ENCODE measurements at regions not wholly inside any gene's neighbourhood (a gene's known extent, or its start where the extent isn't known, plus 50 kb on each side); places are given as distances from the start of the nearest gene placed in this dataset.

GRCh38 chr5:167629634-167630033 is 661.8 kb upstream of the WWC1 start:
- intact Hi-C loops (cut with micrococcal nuclease; ENCODE audit: unreplicated experiment) (no loop called here), in situ Hi-C loops (cut with MboI) (no loop called here)
- H3K79me2 ChIP-seq (ENCODE audit: control insufficient read depth, insufficient read depth, low read length): no peaks in the 10 kb centered on the region
- no peak overlapping the region for H2AFZ ChIP-seq (ENCODE audit: control insufficient read depth, low read depth, low read length)
- RAD21 ChIA-PET (ENCODE audit: unreplicated experiment): no interaction called here
- CTCF ChIA-PET: no interaction called here
- no peaks in the 10 kb centered on the region for H3K4me1 ChIP-seq (ENCODE audit: control insufficient read depth, insufficient read depth, low read length)
- H3K9ac ChIP-seq (ENCODE audit: control insufficient read depth, insufficient read depth, low read length): no peak overlapping the region
- DNase-seq (ENCODE audit: low read depth, low spot score) (no peak), FAIRE-seq (no peak), ATAC-seq (no peak)
- H3K9me3 ChIP-seq (replicated peaks; ENCODE audit: control insufficient read depth, insufficient read depth, low read length): no peaks in the 10 kb centered on the region
- H4K20me1 ChIP-seq (ENCODE audit: control insufficient read depth, insufficient read depth): no peaks in the 10 kb centered on the region
- SMC1A ChIA-PET (ENCODE audit: uncharacterized antibody, unreplicated experiment): no interaction called here
- BruUV-seq (replicated peaks): no TSS peak
- WGBS (ENCODE audit: insufficient coverage, insufficient replicate concordance, low lambda C conversion rate, missing lambda C conversion rate): 30% methylated on average over 3 of the region's 3 CpGs
- POLR2A ChIA-PET: no interaction called here
- no peak overlapping the region for H3K27ac ChIP-seq (ENCODE audit: control insufficient read depth, insufficient read depth)
- H3K4me2 ChIP-seq (ENCODE audit: control insufficient read depth, insufficient read depth): no peak overlapping the region
- H3K36me3 ChIP-seq (ENCODE audit: control insufficient read depth in 2 of 2, insufficient read depth in 2 of 2, low read length in 1 of 2): no peaks in the 10 kb centered on the region
- TF ChIP-seq SUZ12 (IDR thresholded peaks at IDR 0.05; ENCODE audit: unreplicated experiment): no peak
- TF ChIP-seq BACH1 (IDR thresholded peaks at IDR 0.05; ENCODE audit: borderline replicate concordance): no peak
- TF ChIP-seq NR2F1 (conservative IDR thresholded peaks at IDR 0.05): no peak
- no peak for TF ChIP-seq E2F4 (IDR thresholded peaks at IDR 0.05; ENCODE audit: low read depth, low read length)
- TF ChIP-seq NFYB (IDR thresholded peaks at IDR 0.05; ENCODE audit: insufficient read depth, low read depth, low read length): no peak
- TF ChIP-seq RUNX3 (IDR thresholded peaks at IDR 0.05; ENCODE audit: low read length): no peak
- TF ChIP-seq NFXL1 (IDR thresholded peaks at IDR 0.05; ENCODE audit: borderline replicate concordance): no peak
- no peak for TF ChIP-seq SUPT20H (IDR thresholded peaks at IDR 0.05; ENCODE audit: borderline replicate concordance, control insufficient read depth, low read depth, low read length)
- TF ChIP-seq E4F1 (IDR thresholded peaks at IDR 0.05; ENCODE audit: borderline replicate concordance, partially characterized antibody): no peak
- TF ChIP-seq STAT3 (IDR thresholded peaks at IDR 0.05; ENCODE audit: low read depth, low read length): no peak
- no peak for TF ChIP-seq IRF3 (IDR thresholded peaks at IDR 0.05)
- no peak for TF ChIP-seq KDM1A (IDR thresholded peaks at IDR 0.05; ENCODE audit: borderline replicate concordance)
- no peak for TF ChIP-seq NR2C2 (IDR thresholded peaks at IDR 0.05; ENCODE audit: borderline replicate concordance, control insufficient read depth, insufficient read length, low read depth)
- TF ChIP-seq SREBF2 (IDR thresholded peaks at IDR 0.05; ENCODE audit: low read length): no peak
- TF ChIP-seq HDGF (IDR thresholded peaks at IDR 0.05): no peak
- no peak overlapping the region for H3K4me3 ChIP-seq
- H3K27me3 ChIP-seq (replicated peaks in 1 of 2; ENCODE audit: control insufficient read depth in 2 of 2, insufficient read depth in 2 of 2, low read length in 1 of 2): no peaks in the 10 kb centered on the region

All from GM12878 (cell line).